DMS79 treated with DMSO at 0.1 percent for 48 hours (cell line): ENCODE measurements at regions not wholly inside any gene's neighbourhood (a gene's known extent, or its start where the extent isn't known, plus 50 kb on each side); places are given as distances from the start of the nearest gene placed in this dataset.
"Not testable (repeated sequence)": the region's sequence is repeated elsewhere in the genome, so short reads cannot be mapped to it uniquely, and the experiment has no call there.

Experiments
- DNase-seq: peaks from one replicate; lab custom pipeline; 2025; lab: John Stamatoyannopoulos, UW

GRCh38 chr10:109650228-109650627 lies 273.1 kb downstream of the XPNPEP1 start:
- DNase-seq, result no peak

- DNase-seq, result no peak
Measured at GRCh38 chr10:109647627-109648026, 275.7 kb downstream of the XPNPEP1 start.

- DNase-seq, result no peak
Measured at GRCh38 chr10:109633846-109634245, 289.5 kb downstream of the XPNPEP1 start.

GRCh38 chr10:109633017-109633416 lies 290.3 kb downstream of the XPNPEP1 start:
- not testable (repeated sequence) for DNase-seq

- DNase-seq, result no peak
Measured at GRCh38 chr10:109624939-109625338, 298.4 kb downstream of the XPNPEP1 start.

GRCh38 chr10:109622566-109622965 lies 300.7 kb downstream of the XPNPEP1 start:
- no peak for DNase-seq

GRCh38 chr10:109620396-109620795 lies 302.9 kb downstream of the XPNPEP1 start:
- DNase-seq, result no peak

- no peak for DNase-seq
Measured at GRCh38 chr10:109619914-109620313, 303.4 kb downstream of the XPNPEP1 start.

- no peak for DNase-seq
Measured at GRCh38 chr10:109618748-109619147, 304.6 kb downstream of the XPNPEP1 start.

- DNase-seq, result no peak
Measured at GRCh38 chr10:109618301-109618700, 305.0 kb downstream of the XPNPEP1 start.

GRCh38 chr10:109616359-109616980 lies 306.8 kb downstream of the XPNPEP1 start:
- no peak for DNase-seq

- not testable (repeated sequence) for DNase-seq
Measured at GRCh38 chr10:109595356-109595755, 328.0 kb downstream of the XPNPEP1 start.

- DNase-seq, result no peak
Measured at GRCh38 chr10:109593682-109594081, 329.6 kb downstream of the XPNPEP1 start.

- DNase-seq, result no peak
Measured at GRCh38 chr10:109592391-109592790, 330.9 kb downstream of the XPNPEP1 start.

- no peak for DNase-seq
Measured at GRCh38 chr10:109591601-109592000, 331.7 kb downstream of the XPNPEP1 start.

- DNase-seq, result no peak
Measured at GRCh38 chr10:109588259-109588658, 335.1 kb downstream of the XPNPEP1 start.

GRCh38 chr10:109587366-109587765 lies 335.9 kb downstream of the XPNPEP1 start:
- no peak for DNase-seq

GRCh38 chr10:109556399-109556798 lies 366.9 kb downstream of the XPNPEP1 start:
- DNase-seq, result no peak

GRCh38 chr10:109542050-109542603 lies 381.2 kb downstream of the XPNPEP1 start:
- not testable (repeated sequence) for DNase-seq

- no peak for DNase-seq
Measured at GRCh38 chr10:109534193-109534592, 389.1 kb downstream of the XPNPEP1 start.

- no peak for DNase-seq
Measured at GRCh38 chr10:109529258-109529657, 394.1 kb downstream of the XPNPEP1 start.

GRCh38 chr10:109517748-109518147 lies 405.6 kb downstream of the XPNPEP1 start:
- no peak for DNase-seq

GRCh38 chr10:109504401-109504800 lies 418.9 kb downstream of the XPNPEP1 start:
- DNase-seq, result no peak

- no peak for DNase-seq
Measured at GRCh38 chr10:109487691-109488090, 435.6 kb downstream of the XPNPEP1 start.
